GM21515 (cell line): ENCODE measurements at regions not wholly inside any gene's neighbourhood (a gene's known extent, or its start where the extent isn't known, plus 50 kb on each side); places are given as distances from the start of the nearest gene placed in this dataset.
"Not testable (repeated sequence)": the region's sequence is repeated elsewhere in the genome, so short reads cannot be mapped to it uniquely, and the experiment has no call there.

ENCODE experiments used
- ATAC-seq: cut with Tn5 transposase; IDR thresholded peaks from one replicate; pipeline ENCODE4 v1.9.1; 2021; ENCODE audit not compliant: unreplicated experiment

DNA sequence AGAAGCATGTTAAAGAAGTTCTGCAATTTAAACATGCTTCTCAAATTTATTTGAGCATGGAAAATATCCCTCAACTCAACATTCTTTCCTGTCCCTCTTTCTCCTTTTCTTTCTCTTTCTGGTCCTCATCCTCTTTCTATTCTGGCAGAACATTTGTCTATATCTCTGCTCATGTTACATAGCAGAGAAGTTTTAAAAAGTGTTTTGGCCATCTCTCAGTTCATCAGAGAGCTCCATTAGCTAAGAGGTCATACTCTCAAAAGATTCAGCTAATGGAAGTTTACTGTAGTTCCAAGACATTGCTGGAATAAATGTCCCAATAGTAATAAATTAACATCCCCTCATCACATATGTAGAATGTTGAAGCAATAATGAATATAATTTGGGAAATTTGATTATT lies 53.5 kb downstream of the XCL2 start:
- ATAC-seq, result no peak

DNA sequence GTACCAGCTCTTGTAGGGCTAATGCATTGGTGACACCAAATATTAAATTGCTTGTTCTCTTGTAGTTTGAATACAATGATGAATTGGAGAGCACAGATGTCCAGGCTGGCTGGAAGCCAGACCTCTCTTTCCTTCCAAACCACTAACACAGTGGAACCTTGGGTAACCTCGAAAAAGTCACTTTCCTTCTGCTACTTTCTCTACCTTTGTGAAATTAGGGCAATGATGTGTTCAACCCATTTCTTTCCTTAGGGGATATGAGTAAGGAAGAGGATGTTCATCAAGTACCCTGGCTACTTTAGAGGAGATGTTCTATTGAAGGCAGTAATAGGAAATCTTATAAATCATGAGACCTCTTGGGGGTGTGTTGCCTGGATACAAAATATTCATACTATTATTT lies 55.7 kb downstream of the XCL2 start:
- no peak for ATAC-seq

- ATAC-seq, result not testable (repeated sequence)
These were observed 57.0 kb downstream of the XCL2 start for GRCh38 chr1:168486820-168487219.

DNA sequence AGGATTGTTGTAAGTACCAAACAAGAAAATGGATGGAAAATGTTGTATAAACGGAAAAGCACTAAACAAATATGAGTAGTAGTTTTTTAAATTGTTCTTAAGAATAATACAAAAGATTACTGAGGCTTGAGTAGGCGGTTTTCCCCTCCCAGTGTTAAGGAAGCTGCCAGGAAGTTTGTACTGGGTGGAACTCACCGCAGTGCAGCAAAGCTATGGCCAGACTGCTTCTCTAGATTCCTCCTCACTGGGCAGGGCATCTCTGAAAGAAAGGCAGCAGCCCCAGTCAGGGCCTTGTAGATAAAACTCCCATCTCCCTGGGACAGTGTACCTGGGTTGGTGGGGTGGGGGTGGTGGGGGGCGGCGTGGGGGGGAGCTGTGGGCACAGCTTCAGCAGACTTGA lies 58.7 kb downstream of the XCL2 start:
- ATAC-seq, result no peak

DNA sequence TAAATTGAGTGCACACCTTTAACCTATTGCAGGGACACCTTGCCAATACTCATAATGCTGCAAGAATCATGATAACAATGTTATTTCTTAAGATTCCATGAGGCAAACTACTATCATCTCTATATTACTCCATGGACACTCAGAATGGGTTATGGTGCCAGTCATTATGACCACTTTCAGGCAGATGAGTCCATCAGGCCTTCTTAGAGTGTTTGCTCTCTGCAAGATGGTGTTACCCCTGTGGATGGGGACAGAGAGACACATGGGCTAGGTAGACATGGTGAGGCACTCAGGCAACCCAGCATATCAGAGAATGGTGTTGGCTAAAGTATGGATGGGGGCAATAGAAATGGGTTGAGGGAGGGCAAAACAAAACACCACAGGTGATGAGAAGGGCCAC lies 59.7 kb downstream of the XCL2 start:
- no peak for ATAC-seq

DNA sequence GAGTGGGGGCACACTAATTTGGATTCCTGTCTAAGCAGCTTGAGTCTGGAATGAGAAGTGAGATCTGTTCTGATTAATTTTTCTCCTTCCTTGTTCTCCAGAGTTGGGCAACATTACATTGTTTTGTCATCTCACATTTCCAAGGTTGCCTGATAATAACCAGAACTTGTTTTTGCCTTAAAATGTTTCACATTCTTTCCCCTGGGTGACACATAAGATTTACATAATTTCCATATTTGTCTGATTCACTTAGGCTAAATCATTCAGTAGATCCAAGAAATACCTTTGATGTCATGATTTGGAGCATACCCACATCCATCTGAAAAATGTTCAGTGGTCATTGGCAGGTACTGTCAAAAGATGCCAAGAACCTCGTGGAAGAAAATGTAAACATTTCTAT lies 60.3 kb downstream of the XCL2 start:
- ATAC-seq, result no peak

GRCh38 chr1:168482106-168482505 lies 61.7 kb downstream of the XCL2 start:
- no peak for ATAC-seq

DNA sequence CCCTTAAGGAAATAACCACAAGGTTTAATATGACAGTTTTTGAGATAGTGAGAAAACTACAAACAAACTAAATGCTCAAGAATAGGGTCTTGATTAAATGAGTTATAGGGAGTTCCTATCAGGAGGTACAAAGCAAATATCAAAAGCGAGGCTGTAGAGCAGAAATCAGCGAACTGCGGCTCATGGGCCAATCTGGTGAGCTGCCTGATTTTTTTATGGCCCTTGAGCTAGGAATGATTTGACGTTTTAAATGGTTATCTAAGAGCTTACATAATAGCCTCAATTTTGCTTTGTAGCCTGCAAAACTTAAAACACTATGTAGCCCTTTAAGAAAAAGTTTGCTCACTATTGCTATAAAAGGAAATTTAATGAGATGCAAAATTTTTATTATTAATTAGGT lies 62.2 kb downstream of the XCL2 start:
- no peak for ATAC-seq

DNA sequence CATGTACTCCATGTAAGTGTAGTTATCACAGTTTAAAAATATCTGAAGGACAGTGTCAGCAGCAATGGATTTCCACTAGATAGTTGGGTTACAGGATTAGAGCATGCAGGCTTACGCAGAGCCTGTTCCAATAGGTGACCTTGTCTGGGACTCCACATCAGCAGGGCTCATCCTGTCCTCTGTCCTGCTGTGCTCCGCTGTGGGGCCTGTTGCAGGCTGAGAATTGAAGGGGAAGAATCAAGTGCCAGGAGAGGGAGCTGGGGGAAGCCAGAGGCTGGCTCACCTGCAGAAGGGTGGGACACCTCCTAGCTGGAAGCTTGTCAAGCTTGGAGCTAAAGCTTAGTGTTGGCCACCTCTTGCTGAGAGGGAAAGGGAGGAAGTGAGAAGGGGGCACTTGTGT lies 62.8 kb downstream of the XCL2 start:
- ATAC-seq, result no peak

DNA sequence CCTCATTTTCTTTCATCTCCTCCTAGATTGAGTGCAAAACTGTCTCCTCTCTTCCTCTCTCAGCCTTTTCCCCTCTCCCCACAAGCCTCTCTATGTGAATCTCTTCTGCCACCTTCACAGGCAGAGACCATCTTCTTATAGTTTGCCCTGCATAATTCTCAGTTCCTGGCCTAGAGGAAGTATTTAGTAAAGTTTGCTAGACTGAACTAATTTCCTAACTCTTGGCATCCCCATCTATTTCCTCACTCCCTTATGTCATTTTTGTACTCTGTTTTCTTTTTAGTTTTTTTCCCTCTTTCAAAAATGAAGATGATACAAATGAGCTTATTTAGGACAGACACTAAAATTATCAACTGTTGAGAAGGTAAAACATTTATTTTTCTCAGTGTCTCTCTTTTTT lies 66.0 kb downstream of the XCL2 start:
- no peak for ATAC-seq

DNA sequence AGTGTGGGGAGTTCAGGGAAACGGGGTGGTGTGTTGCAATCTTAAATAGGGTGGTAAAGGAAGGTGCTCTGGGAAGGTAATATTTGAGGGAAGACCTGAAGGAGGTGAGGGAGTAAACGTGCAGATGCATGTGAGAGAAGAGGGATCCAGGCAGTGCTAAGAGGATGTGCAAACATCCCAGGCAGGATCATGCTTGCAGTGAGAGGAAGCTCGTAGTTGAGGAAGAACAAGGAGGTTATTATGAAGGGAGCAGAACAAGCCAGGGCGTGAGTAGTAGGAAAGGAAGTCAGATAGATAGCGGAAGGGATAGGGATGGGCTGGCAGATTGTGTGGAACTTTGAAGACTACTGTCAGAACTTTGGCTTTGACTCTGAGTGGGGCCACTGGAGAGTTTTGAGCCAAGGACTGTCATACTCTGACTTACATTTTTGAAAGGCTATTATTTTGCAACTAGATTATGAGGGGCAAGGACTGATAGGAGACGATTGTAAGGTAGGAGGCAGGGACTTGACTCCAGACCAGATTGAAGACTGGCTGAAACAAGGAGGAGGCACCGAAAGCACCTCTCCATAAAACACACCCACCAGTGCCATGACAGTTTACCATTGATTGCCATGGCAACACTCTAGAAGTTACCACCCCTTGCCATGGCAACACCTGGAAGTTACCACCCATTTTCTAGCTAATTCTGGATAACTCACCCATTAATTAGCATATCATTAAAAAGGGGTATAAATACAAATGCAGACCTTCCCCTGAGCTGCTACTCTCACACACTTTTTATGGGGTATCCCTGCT lies 67.0 kb downstream of the XCL2 start:
- no peak for ATAC-seq

DNA sequence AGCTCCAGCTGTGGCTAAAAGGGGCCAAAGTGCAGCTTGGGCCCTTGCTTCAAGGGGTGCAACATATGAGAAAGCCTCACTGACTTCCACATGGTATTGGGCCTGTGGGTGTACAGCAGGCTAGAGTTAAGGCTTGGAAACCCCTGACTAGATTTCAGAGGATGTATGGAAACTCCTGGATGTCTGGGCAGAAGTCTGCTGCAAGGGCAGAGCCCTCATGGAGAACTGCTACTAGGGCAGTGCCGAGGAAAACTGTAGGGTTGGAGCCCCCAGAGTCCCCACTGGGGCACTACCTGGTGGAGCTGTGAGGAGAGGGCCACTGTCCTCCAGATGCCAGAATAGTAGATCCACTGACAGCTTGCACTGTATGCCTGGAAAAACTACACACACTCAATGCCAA lies 69.5 kb downstream of the XCL2 start:
- no peak for ATAC-seq

DNA sequence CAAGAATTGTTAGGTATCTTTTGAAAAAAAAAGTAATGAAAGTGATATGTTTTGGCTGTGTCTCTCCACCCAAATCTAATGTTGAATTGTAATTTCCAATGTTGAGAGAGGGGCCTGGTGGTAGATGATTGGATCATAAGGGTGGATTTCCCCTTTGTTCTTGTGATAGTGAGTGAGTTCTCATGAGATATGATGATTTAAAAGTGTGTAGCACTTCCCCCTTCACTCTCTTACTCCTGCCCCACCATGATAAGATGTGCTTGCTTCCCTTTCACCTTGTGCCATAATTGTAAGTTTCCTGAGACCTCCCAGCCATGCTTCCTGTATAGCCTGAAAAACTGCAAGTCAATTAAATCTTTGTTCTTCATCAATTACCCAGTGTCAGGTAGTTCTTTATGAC lies 70.7 kb downstream of the XCL2 start:
- no peak for ATAC-seq

DNA sequence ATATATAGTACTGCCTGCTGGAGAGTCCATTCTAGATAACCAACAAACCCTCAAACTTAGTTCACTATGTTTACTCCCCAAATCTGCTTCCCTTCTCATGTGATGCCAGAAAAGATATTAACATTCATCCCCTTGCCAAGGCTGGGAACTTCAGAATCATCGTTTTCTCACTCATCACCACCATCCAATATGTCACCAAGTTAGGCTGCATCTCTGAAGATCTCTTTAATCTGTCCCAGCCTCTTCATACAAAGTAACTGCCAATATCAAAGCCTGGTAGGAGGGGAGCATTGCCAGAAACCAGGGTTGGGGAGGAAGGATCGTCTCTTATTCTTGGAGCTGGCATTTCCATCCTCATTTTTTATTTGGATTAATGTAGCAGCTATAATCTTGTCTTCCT lies 71.6 kb downstream of the XCL2 start:
- no peak for ATAC-seq

DNA sequence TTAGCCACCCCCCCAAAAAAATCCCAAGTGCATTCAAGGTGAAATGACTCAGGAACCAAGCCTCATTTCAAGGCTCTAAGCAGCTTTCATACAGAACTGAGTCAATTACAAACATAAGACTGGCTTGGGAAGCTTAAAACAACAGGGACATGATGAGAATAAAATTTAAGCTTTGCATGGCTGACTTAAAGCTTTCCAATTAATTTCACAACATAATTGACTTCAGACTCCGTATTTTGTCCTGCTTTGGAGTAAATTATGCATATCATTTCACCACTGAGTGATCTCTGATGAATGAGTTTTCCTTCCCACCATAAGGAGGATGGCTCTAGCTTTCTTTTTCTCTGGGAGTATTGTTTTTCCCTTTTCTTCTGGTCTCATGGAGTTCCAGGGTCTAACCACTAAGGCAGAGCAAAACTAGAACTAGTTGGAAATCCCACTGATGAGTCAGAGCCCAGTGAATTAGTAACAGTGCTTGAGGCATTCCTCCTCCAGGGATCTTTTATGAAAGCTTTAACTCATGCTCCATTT lies 72.8 kb downstream of the XCL2 start:
- no peak for ATAC-seq

DNA sequence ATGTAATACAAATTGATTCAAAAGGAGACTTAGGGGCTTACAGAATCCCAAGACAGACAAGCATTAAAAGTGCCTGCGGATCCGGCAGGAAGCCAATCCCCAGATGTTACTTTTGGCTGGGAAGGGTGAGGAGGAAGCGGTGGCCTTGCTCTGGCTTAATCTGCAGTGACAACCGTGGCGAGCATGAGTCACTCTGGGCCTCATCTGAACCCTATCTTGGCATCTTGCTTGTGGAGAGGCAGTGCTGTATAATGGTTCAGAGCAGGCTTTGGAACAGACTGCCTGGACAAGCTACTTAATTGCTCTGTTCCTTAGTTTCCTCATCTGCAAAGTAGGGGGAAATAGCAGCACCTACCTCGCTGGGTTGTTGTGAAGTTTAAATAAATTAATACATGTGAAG lies 74.1 kb downstream of the XCL2 start:
- no peak for ATAC-seq

DNA sequence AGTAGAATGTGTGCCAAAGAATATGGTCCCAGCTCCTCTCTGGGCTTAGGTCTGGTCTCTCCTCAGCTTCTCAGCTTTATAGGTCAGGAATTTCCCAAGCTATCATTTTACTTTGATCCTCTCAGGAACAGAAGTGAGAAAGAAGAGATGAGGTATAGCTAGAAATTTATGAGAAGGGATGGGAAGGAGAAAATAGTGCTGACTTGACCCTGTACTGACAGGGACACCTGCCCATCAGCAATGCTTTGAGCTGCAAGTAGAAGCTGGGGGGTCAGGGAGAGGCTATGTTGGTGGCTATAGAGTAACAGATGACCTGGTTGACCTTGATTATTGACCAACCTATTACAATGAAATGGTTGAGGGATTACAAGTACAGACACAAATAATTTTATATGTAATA lies 75.0 kb downstream of the XCL2 start:
- ATAC-seq, result no peak

GRCh38 chr1:168468042-168468809 lies 75.6 kb downstream of the XCL2 start:
- ATAC-seq, result no peak

DNA sequence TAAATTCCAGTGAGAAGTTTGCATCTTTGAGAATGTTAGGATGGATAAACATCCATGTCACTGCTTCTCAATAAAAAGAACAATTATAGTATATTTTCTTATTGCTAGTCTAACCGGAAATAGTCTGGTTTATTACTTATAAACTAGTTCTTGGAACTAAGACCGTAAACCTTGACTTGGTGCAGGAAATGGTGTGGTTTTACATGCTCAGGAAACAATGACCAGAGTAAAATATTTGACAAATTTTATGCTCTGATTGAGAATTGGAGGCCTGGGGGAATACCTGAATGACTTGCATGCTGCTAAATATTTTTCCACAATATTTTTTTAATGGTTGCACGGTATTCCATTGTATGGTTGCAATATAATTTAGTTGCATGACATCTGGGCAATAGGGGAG lies 76.3 kb downstream of the XCL2 start:
- peak; percentile 33 for ATAC-seq

GRCh38 chr1:168466714-168467131 lies 77.1 kb downstream of the XCL2 start:
- peak; percentile 73 for ATAC-seq

DNA sequence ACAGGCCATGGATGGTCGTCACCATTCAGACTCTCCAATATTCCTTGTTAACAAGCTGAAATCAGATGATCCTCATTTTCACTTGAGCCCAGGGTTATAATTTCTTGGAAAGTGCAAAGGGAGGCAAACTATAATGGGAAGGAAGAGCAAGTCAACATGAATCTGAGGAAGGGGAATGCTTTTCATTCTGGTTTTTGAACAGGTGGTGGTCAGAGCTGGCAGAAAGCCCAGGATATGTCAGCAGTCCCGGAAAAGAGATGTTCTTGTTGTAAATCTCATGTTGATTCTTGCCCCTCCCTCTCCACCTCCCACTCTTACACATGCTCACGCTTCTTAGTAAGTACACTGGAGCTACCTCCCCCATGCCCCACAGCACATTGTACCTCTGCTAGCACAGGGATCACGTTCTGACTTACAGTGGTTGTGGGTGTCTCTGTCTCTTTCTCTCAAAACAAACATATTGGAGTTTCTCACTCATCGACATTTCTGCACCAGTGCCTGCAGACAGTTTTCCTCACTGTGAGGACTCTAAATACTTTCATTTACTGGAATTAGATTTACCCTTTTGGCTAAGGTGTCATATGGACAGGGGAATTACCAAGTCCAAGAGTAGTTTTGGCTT lies 77.6 kb downstream of the XCL2 start:
- ATAC-seq, result peak; percentile 61

DNA sequence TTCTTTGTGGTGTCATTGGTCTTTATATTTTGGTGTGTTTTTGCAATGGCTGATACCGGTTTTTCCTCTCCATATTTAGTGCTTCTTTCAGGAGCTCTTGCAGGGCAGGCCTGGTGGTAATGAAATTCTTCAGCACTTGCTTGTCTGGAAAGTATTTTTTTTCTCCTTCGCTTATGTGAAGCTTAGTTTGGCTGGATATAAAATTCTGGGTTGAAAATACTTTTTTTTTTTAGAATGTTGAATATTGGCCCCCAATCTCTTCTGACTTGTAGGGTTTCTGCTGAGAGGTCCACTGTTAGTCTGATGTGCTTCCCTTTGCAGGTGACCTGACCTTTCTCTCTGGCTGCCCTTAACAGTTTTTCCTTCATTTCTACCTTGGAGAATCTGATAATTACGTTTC lies 82.7 kb downstream of the XCL2 start:
- ATAC-seq, result not testable (repeated sequence)
